NT2/D1 (cell line): ENCODE measurements at regions not wholly inside any gene's neighbourhood (a gene's known extent, or its start where the extent isn't known, plus 50 kb on each side); places are given as distances from the start of the nearest gene placed in this dataset.

Source experiments
- SUZ12 ChIP-seq: IDR thresholded peaks from 2 replicates; pipeline ENCODE4 v1.6.1; 2011; ENCODE audit not compliant: insufficient read length, insufficient read depth; ENCODE audit errors: extremely low read depth
- YY1 ChIP-seq: IDR thresholded peaks from 2 replicates; pipeline ENCODE4 v1.6.1; 2011; ENCODE audit not compliant: insufficient read length, insufficient read depth

DNA sequence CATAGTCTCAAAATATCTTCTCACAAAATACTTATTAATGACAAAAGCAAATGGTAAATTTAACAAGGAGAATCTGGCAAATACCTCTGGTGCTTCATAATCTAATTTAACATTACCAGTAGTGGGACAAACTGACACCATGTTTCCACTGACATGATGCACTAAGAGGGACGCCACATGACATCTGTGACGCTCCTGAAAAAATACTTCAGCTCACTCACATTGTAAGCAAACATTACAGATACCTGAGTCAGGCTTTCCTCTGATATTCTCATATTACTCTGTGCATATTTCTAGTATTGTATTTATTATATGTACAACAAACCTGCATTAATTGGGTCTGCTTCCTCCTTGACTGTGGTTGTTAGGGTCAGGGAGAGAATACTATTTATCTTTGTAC lies 56.7 kb upstream of the OSMR start:
- no peak for TF ChIP-seq YY1
- no peak for TF ChIP-seq SUZ12
